ENCODE measurements at regions not wholly inside any gene's neighbourhood (a gene's known extent, or its start where the extent isn't known, plus 50 kb on each side); places are given as distances from the start of the nearest gene placed in this dataset.

DNA sequence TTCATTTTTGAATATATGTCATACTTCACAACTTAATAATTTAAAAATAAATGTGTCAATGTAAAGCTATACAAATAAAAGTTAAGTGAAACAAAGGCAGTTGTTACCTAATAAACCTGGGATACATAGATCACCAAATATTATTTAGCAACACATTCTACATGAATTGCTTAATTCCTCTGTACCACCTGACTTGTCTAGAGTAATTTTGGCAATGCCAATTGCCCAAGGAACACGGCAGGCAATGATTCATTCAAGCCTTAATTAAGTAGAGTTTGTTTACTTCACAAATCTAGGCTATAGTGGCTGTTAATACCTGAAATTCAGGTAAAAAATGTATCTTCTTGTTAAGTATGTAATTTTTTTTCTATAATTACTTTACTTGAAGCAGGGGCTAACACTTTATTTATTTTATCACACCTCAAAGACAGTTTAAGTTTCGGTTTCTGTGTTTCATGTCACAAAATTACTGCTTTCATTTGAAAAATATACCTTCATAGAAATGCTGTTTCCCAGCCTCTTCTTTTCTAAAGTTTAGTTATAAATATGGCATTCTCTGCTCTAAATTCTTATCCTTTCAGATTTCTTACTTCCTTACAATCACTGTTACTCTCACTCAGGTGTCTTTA, 705.7 kb downstream of the SLITRK5 start:
- no peak for ATAC-seq
- Histone ChIP-seq H3K27me3 (ENCODE audit: low read depth) (no peaks in the 10 kb centered on the region), H3K36me3 (no peaks in the 10 kb centered on the region), H3K9me3 (no peaks in the 10 kb centered on the region), H3K4me3 (no peak overlapping the region), H3K27ac (no peak overlapping the region), H3K4me1 (no peaks in the 10 kb centered on the region)
- TF ChIP-seq, protein P1, sequence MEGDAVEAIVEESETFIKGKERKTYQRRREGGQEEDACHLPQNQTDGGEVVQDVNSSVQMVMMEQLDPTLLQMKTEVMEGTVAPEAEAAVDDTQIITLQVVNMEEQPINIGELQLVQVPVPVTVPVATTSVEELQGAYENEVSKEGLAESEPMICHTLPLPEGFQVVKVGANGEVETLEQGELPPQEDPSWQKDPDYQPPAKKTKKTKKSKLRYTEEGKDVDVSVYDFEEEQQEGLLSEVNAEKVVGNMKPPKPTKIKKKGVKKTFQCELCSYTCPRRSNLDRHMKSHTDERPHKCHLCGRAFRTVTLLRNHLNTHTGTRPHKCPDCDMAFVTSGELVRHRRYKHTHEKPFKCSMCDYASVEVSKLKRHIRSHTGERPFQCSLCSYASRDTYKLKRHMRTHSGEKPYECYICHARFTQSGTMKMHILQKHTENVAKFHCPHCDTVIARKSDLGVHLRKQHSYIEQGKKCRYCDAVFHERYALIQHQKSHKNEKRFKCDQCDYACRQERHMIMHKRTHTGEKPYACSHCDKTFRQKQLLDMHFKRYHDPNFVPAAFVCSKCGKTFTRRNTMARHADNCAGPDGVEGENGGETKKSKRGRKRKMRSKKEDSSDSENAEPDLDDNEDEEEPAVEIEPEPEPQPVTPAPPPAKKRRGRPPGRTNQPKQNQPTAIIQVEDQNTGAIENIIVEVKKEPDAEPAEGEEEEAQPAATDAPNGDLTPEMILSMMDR (IDR thresholded peaks at IDR 0.05): no peak
- DNase-seq: no peak
- intact Hi-C loops (cut with DNase I): no loop called here

DNA sequence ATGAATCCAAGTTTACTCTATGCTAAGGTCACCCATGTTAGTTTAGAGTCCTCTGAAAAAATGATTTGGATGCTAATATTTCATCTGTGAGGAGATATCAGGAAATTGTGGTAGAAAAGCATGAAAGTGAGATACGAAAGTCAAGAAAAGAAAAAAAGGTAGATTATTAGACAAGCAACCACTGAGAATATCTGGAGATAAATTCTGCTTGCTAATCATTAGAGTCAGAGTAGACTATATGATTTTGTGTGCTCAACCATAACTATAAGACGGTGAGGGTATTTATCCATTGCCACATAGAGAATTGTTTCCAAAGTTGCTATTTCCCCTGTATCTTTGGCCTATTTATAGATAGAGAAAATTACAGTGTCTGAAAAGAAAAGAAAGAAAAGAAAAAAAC, 706.7 kb downstream of the SLITRK5 start:
- DNase-seq (no peak), ATAC-seq (no peak)
- Histone ChIP-seq H3K27ac (no peak overlapping the region), H3K27me3 (ENCODE audit: low read depth) (no peaks in the 10 kb centered on the region), H3K36me3 (no peaks in the 10 kb centered on the region), H3K4me3 (no peak overlapping the region), H3K9me3 (no peaks in the 10 kb centered on the region), H3K4me1 (no peaks in the 10 kb centered on the region)
- intact Hi-C loops (cut with DNase I): no loop called here
- TF ChIP-seq, protein P1 (IDR thresholded peaks at IDR 0.05): no peak

DNA sequence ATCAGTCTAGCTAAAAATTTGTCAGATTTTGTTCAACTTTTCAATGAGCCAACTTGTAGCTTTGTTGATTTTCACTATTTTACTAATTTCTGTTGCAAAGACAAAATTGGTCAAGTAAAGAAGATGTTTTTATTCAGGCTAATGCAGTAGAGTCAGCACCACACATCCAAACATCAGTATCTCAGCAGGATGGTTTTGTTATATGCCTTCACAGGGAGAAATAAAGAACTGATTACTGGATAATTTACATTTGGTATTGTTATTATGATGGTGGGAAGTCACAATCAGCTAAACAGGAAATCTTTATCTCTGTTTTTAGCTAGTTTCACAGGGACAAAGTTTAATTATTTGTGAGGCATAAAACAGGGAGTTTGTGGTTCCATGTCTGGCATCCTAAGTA, 713.4 kb downstream of the SLITRK5 start:
- H3K36me3 ChIP-seq: no peaks in the 10 kb centered on the region
- no peaks in the 10 kb centered on the region for H3K4me1 ChIP-seq
- no peaks in the 10 kb centered on the region for H3K9me3 ChIP-seq
- H3K4me3 ChIP-seq: no peak overlapping the region
- intact Hi-C loops (cut with DNase I): no loop called here
- TF ChIP-seq, protein P1 (IDR thresholded peaks at IDR 0.05): no peak
- no peak overlapping the region for H3K27ac ChIP-seq
- DNase-seq: no peak
- no peaks in the 10 kb centered on the region for H3K27me3 ChIP-seq (ENCODE audit: low read depth)
- ATAC-seq: no peak

DNA sequence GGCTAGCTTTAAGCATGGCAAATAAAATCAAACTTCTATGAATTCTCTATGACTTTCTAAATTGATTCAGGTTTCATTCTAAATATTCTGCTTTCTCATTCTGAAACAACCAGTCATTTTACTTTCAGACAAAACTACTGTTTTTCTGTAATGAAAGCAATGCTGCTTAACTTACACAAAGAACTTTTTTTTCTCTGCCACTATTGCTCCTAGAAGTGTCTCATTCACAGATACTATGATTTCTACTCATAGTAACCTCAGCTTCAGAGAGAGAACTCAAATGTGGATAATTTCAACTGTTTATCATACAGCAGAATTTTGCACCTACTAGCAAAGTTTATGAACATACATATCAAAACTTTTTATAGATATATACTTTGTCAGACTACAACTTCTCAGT, 724.6 kb downstream of the SLITRK5 start:
- intact Hi-C loops (cut with DNase I): no loop called here
- H3K4me1 ChIP-seq: no peaks in the 10 kb centered on the region
- DNase-seq: no peak
- no peaks in the 10 kb centered on the region for H3K27me3 ChIP-seq (ENCODE audit: low read depth)
- H3K9me3 ChIP-seq: no peaks in the 10 kb centered on the region
- H3K27ac ChIP-seq: no peak overlapping the region
- H3K4me3 ChIP-seq: no peak overlapping the region
- no peak for ATAC-seq
- H3K36me3 ChIP-seq: no peaks in the 10 kb centered on the region
- TF ChIP-seq, protein P1 (IDR thresholded peaks at IDR 0.05): no peak

DNA sequence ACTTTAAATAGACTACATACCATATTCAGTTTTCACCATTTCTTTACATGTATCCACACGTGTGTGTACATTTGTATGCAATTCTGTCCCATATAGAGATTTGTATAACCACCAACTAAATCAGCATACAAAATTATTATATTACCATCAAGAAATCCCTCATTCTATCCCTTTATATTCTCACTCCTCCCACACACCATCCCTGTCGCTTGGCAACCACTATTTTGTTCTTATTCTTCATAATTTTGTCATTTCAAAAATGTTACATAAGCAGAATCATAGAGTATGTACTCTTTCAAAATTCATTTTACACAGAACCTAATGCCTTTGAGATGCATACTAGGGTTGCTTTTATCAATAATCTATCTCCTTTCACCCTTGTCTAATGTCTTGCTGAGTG, 740.5 kb downstream of the SLITRK5 start:
- Histone ChIP-seq H3K27ac (no peak overlapping the region), H3K4me3 (no peak overlapping the region), H3K27me3 (ENCODE audit: low read depth) (no peaks in the 10 kb centered on the region), H3K36me3 (no peaks in the 10 kb centered on the region), H3K4me1 (no peaks in the 10 kb centered on the region), H3K9me3 (no peaks in the 10 kb centered on the region)
- TF ChIP-seq, protein P1 (IDR thresholded peaks at IDR 0.05): no peak
- intact Hi-C loops (cut with DNase I): no loop called here
- ATAC-seq (no peak), DNase-seq (no peak)

Measured in lower lobe of right lung (tissue), 2 donors.